ENCODE measurements at regions not wholly inside any gene's neighbourhood (a gene's known extent, or its start where the extent isn't known, plus 50 kb on each side); places are given as distances from the start of the nearest gene placed in this dataset.

GRCh38 chr3:140767566-140767965 lies 89.7 kb downstream of the TRIM42 start:
- TF ChIP-seq REST (IDR thresholded peaks at IDR 0.05; ENCODE audit: low read depth) (no peak), EP300 (IDR thresholded peaks at IDR 0.05; ENCODE audit: borderline replicate concordance) (no peak), CEBPB (IDR thresholded peaks at IDR 0.05) (no peak), RAD21 (IDR thresholded peaks at IDR 0.05; ENCODE audit: low read depth) (no peak), FOXM1 (IDR thresholded peaks at IDR 0.05; ENCODE audit: borderline replicate concordance, low read depth) (no peak)

Data from Ishikawa (cell line).